RWPE1 (cell line): ENCODE measurements at regions not wholly inside any gene's neighbourhood (a gene's known extent, or its start where the extent isn't known, plus 50 kb on each side); places are given as distances from the start of the nearest gene placed in this dataset.

Source experiments
- CTCF ChIA-PET: fragments of 350-600 bp; sonication (Branson Sonifier 250); formaldehyde crosslinking; extraction: SDS; loops from one replicate; lab custom pipeline; 2021; lab: Yijun Ruan, JAX
- POLR2A ChIA-PET: fragments of 400-600 bp; formaldehyde crosslinking; extraction: SDS; loops from one replicate; lab custom pipeline; 2020; ENCODE audit warnings: antibody characterized with exemption; ENCODE audit not compliant: low non-redundant PET; lab: Yijun Ruan, JAX
- DNase-seq: peaks from one replicate; pipeline ENCODE4 v3.0.0; 2012; ENCODE audit warnings: low spot score
- H3K27ac ChIP-seq: fragments of 450-650 bp; 2 replicates; pipeline ENCODE4 v1.5.1; 2017
- CTCF ChIP-seq: fragments of 450-650 bp; conservative IDR thresholded peaks from 2 replicates; pipeline ENCODE4 v1.5.1; 2017; ENCODE audit warnings: low read depth, mild to moderate bottlenecking

GRCh38 chr20:50246367-50247195 lies 56.0 kb downstream of the CEBPB start:
- TF ChIP-seq CTCF, result no peak
- ChIA-PET POLR2A (no interaction called here), CTCF (no interaction called here)
- peak overlapping the region; percentile 1; the same call in 1 of the 2 replicates for H3K27ac ChIP-seq
- DNase-seq, result no peak

- POLR2A ChIA-PET, result interaction anchor here (1.0 kb wide), 1 partner anchor 56 kb away, joined by 3 read pairs; no protein-coding TSS in a partner anchor
- no peak for TF ChIP-seq CTCF
- H3K27ac ChIP-seq, result peak overlapping the region; percentile 12
- CTCF ChIA-PET, result no interaction called here
- DNase-seq, result no peak
Observed at GRCh38 chr20:50247196-50248094, 56.8 kb downstream of the CEBPB start.

- peak overlapping the region; percentile 12 for H3K27ac ChIP-seq
- ChIA-PET POLR2A (interaction anchor here (1.0 kb wide), 1 partner anchor 57 kb away, joined by 3 read pairs; no protein-coding TSS in a partner anchor), CTCF (interaction anchor here (0.7 kb wide), 1 partner anchor 37 kb away, joined by 4 read pairs; no protein-coding TSS in a partner anchor)
- DNase-seq, result peak; percentile 48
- no peak for TF ChIP-seq CTCF
Observed at GRCh38 chr20:50248104-50248641, 57.5 kb downstream of the CEBPB start.

GRCh38 chr20:50249447-50250388 lies 59.1 kb downstream of the CEBPB start:
- no peak for TF ChIP-seq CTCF
- ChIA-PET CTCF (no interaction called here), POLR2A (no interaction called here)
- DNase-seq, result no peak
- peak overlapping the region; percentile 24 for H3K27ac ChIP-seq

- TF ChIP-seq CTCF, result no peak
- ChIA-PET CTCF (interaction anchor here (0.6 to 1.0 kb wide), 2 partner anchors 83 to 126 kb away, joined by 3 to 4 read pairs; no protein-coding TSS in a partner anchor), POLR2A (no interaction called here)
- DNase-seq, result no peak
- no peak overlapping the region; the same call in 1 of the 2 replicates for H3K27ac ChIP-seq
Observed at GRCh38 chr20:50250679-50251382, 60.2 kb downstream of the CEBPB start.
